CD4-positive, alpha-beta T cell treated with Interferon gamma for 1 hour (primary cell): ENCODE measurements at regions not wholly inside any gene's neighbourhood (a gene's known extent, or its start where the extent isn't known, plus 50 kb on each side); places are given as distances from the start of the nearest gene placed in this dataset.
A peak's percentile ranks its signal among the peaks of the same experiment; 100 is the strongest.

ENCODE experiments used
- DNase-seq: peaks from one replicate; pipeline ENCODE4 v3.0.0-alpha.2; 2020

- DNase-seq = no peak
Measured at GRCh38 chr6:22007469-22007868, 289.4 kb downstream of the PRL start.

GRCh38 chr6:22008248-22008836 is 288.5 kb downstream of the PRL start:
- DNase-seq = no peak

- no peak for DNase-seq
Measured at GRCh38 chr6:22010102-22010501, 286.7 kb downstream of the PRL start.

- no peak for DNase-seq
Measured at GRCh38 chr6:22015216-22015615, 281.6 kb downstream of the PRL start.

DNA sequence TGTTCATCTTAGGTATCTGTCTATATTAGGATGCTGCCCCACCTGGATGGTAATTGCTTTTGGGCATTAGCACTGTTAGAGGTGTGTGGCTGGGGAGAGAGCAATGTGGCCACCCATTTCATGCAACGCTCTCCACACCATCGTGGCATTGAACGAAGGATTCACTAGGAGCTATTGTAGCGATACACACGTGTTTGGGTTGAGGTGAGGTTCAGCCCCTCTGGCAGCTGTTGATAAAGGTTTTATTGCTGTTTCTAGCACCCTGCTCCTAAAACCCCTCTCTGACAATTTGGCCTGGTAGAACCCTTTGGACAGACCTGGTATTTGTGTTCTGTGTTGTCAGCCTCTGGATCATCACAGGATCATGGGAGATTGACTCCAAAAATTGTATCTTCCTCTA is 280.9 kb downstream of the PRL start:
- DNase-seq = no peak

DNA sequence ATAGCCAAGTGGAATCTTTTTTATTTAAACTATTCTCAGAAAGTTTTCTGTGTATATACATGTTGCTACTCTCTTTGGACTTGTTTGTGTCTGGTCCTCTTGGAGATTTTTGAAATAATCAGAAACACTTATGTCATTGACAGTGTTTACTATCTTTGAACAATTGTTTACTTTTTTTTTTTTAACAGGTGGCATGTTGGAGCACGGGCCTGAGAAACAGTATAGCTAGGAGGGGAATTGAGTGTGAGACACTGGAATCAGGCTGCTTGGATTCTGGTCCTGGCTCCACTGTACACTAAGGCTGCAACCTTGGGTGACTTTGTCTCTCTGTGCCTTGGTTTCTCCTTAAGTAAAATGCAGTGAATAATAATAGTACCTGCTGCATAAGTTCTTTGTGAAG is 279.6 kb downstream of the PRL start:
- DNase-seq = no peak

- no peak for DNase-seq
Measured at GRCh38 chr6:22017766-22018165, 279.1 kb downstream of the PRL start.

DNA sequence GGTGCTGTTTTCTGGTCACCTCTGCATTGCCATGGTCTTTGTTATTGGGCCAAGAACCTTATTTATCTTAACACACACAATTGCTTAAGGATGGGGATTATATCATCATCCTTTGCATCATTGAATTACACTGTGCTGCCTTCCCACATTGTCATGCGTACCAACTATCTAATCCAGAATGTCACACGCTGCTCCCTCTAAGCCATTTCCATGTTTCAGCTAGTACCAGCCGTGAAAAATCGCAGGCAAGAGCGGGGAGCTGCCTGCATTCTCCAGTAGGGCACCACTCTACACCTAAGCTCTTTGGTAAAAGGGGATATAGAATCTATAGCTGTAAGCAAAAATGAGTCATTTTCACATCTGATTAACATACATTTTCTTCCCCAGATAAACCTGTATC is 277.0 kb downstream of the PRL start:
- no peak for DNase-seq

DNA sequence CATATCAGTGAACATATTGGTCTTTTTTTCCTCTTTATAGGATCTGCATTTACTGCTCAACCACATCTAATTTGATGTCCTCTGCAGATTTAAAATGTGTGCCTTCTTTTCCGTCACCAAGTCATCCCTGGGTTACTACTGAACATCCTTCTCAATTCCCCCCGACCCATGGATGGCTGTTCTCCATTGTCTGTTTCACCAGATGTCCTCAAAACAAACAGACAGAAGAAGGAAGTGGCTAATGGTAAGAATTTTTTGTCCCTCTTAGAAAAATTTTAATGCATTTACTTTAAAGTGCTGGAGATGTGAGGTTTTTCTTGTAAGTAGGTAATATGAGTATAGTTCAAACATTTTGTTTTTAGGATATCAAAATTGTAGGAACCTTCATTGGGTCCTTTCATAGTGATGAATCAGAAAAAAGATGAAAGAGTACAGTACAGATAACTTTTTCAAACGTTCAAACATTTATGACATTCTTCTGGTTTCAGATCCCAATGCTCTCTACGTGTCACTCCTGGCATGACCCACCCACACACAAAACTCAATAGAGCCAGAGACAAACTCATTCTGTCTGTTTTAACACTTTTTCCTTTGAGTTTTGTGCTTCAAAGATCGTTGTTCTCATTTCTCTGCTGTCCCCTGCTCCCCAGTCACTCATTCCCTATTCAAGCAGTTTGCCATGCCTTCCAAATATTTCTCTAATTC is 276.4 kb downstream of the PRL start:
- no peak for DNase-seq

DNA sequence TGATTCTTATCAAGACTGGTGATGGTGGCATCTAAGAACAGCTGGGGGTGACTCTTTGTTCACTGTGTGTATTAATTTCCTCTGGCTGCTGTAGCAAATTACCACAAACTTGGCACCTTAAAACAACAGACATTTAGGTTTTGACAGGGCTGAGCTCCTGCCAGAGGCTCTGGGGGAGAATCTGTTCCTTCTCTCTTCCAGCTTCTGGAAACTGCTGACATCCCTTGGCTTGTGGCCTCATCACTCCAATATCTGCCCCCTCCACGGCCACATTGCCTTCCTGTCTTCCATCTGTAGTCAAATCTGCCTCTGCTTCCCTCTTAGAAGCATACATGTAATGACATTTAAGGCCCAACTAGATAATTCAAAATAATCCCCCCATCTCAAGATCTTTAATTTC is 274.9 kb downstream of the PRL start:
- no peak for DNase-seq

DNA sequence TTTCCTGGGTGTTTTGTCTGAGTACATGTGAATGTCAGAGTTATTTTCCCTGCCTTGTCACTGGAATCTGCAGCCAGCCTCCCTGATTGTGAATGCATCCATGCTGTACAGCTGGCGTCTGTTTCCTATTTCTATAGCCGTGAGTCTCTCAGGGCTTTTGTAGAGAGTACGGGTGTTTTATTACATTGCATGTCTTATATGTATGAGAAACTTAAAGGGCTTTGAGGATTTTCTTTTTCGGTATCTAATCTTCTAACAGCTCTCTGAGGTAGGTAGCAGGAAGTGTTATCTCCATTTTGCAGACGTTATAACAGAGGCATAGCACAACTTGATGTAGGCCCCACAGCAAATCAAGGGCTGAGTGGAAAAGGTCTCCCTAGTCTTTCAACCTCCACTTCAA is 272.9 kb downstream of the PRL start:
- no peak for DNase-seq

- no peak for DNase-seq
Measured at GRCh38 chr6:22024973-22025467, 271.8 kb downstream of the PRL start.

- DNase-seq = no peak
Measured at GRCh38 chr6:22025468-22026163, 271.2 kb downstream of the PRL start.

DNA sequence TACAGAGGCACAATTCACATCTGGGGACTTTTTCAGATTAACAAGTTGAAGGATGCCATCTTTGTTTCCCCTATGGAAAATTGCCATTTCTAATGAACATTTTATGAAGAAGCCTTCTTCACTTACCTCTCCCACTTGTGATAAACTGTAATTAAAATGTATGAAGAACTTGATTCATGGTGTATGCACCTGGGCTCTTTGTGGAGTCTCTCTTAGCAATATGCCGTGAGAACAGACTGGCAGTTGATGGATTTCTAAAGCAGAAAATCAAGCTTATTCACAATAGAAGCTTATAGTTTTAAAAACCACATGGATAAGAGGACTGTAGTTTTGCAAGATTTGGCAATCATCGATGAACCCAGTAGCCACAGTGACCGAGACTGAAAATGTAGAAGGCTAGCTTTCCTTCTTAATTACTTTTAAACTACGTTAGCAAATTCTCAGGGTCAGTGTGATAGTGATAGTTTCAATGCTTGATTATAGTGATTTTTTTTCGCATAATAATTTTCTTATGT is 270.6 kb downstream of the PRL start:
- DNase-seq = no peak

DNA sequence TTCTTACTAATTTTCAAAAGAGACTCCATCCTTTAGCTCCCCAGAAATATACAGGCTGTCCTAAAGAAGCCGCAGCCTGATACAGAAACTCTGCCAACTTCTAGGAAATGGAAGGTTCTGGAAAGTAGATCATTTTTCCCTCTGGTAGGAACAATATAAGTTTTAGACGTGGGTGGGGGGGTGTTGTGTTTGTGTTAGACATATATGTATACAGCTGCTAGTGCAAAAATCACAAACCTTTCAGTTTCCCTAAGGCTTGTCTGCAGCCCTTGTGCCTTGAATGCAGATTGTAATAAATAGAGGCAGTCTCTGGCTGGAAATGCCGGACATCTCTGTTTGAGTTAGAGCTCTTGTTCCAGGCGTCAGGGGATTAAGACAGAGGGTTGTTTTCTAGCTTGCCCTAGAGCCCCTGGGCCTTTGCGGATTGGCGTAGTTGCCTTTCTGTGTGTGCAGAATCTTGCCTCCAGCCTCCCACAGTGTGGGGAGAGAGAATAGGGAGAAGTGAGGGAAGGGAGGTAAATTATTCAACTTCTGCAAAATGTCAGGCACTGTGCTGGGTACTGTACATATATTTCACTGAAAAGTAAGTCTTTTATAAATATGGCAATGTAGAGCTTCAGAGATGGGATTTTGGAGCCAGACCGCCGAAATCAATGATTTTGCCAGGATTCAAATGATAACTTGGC is 269.7 kb downstream of the PRL start:
- no peak for DNase-seq

DNA sequence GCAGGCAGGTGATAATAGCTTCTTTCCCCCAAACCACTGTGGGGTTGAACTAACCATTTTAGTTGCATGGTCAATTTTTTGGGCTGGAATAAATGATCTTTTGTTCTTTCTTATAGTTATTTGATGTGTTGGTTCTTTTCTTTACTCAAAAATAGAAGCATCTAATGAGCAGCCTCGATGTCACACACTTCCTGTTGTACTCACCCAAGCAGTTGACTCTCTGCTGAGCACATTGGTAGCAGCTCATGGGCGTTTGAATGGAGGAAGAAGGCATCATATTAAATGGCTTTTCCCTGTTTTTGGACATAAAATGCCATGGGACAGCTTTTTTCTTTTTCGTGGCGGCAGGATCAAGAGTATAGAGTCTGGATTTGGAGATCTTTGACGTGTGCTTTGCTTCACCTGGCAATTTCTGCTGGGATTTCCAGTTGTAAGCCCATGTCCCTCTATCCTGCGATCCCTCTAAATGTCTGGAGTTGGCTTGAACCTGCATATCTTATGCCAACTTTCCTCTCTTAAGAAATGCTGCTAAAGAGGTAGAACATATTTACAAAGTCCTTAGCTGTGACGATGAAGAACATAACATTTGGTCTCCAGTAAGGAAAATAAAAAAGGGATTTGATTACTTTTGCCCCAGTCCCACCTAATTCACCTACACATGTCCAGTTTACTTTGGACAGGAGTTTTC is 268.3 kb downstream of the PRL start:
- no peak for DNase-seq

- no peak for DNase-seq
Measured at GRCh38 chr6:22029171-22029570, 267.7 kb downstream of the PRL start.

DNA sequence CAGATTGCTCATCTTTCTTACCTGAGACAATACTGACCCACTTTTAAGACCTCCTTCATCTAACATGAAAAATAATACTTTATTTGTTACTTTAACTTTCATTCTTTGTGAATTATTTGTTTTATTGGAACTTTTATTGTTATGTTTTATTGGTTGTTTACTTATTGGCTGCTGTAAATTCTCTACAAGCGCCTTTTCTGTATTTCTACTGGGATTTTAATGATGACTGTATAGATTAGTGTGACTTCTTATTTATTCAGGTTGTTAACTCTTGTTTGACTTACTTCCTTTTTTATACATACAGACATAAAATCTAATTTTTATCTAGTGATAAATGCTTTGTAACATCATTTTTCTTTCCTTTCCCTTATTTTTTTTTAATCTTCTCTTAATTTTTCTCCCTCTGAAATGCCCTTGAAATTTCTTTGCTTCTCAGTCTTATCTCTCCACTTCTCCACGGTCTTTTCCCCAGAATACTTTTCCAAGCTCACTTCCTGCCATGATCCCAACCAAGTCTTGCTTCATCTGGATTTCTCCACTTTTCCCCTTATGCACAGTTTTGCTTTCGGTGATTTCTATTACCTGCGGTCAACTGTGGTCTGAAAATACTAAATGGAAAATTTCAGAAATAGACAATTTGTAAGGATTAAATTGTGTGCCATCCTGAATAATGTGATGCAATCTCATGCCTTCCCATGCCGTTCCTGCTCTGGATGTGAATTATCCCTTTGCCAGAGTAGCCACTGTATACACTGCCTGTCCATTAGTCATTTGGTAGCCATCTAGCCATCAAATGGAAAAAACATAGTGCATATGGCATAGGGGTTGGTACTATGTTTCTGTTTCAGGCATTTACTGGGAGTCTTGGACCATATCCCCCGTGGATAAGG is 265.9 kb downstream of the PRL start:
- DNase-seq = no peak

DNA sequence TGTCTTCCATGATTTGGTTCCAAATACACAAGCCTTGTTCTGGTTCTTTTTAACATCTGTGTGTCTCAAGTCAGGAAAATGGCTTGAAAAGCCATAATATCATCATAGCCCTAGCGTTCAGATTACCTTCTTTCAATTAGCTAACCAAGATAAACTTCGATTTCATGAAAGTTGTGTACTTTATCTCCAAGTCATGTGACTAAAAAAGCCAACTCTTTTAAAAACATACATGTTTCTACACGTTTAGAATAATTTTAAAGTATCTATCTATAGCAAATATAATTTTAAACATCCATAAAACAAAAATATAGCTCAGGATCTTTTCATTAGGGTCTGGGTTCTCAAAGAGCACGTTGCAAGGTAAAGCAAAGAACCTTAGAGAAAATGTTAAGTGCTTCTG is 261.1 kb downstream of the PRL start:
- DNase-seq = no peak

- peak; percentile 3 for DNase-seq
Measured at GRCh38 chr6:22036275-22036674, 260.6 kb downstream of the PRL start.

DNA sequence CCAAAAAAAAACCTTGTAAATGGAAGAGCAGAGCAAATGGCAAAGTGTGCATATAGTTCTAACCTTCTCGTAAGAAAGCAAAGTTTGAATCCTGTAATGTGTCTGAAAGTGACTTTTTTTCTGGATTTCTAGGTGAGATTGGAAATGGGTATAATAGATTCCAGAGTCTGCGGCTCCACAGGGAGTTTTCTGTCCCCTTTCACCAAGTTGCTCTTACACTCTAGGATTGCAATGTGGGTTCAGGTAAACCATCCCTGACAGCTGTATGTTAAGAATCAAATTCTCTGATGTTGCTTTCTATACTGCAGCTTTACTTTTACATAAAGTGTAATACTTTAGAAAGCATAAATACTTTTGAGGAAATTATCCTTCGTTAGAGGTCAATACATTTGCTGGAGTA is 260.1 kb downstream of the PRL start:
- DNase-seq = no peak
